A204.1 (cell line): ENCODE measurements at regions not wholly inside any gene's neighbourhood (a gene's known extent, or its start where the extent isn't known, plus 50 kb on each side); places are given as distances from the start of the nearest gene placed in this dataset.
"Not testable (repeated sequence)": the region's sequence is repeated elsewhere in the genome, so short reads cannot be mapped to it uniquely, and the experiment has no call there.

Experiments used
- FAIRE-seq: peaks from 2 replicates; lab custom pipeline; 2012; peaks lifted over from hg19 to GRCh38; lab: Jason Lieb, UNC

DNA sequence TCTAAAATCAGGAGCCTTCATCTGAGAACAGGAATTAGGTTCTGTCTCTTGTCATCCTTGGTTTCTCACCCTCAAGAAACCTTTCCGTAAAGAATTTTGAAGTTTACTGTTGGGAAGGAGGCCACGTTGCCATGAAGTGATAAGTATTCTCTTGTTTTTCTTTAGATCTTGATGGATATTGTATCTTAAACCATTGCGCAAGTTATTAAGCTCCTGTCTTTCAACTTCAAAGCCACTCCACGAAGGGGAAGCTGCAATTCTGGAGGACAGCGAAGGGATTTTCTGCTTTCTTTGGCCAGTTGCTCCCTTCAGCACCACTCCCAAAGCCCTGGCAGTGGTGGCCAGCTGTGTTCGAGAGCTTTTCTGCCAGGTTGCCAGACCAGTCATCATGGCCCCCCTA is 198.1 kb upstream of the EXOC2 start:
- FAIRE-seq: no peak

DNA sequence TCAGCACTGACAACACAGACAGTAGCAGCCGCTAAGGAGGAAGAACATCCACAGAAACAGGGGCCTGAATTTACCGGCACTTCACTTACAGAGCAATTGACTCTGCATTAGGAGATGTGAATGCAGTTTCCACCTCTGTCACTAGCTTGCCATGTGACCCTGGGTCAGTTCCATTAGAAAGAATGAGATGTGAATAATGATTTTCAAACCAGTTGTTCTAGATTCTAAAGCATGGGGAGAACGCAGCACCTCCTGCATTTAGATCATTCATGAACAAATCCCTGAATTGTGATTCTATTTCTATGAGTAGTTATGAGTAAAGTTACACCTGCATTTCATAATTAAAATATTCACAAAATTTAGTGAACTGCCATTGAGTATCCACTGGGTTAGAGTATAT is 197.3 kb upstream of the EXOC2 start:
- no peak for FAIRE-seq

DNA sequence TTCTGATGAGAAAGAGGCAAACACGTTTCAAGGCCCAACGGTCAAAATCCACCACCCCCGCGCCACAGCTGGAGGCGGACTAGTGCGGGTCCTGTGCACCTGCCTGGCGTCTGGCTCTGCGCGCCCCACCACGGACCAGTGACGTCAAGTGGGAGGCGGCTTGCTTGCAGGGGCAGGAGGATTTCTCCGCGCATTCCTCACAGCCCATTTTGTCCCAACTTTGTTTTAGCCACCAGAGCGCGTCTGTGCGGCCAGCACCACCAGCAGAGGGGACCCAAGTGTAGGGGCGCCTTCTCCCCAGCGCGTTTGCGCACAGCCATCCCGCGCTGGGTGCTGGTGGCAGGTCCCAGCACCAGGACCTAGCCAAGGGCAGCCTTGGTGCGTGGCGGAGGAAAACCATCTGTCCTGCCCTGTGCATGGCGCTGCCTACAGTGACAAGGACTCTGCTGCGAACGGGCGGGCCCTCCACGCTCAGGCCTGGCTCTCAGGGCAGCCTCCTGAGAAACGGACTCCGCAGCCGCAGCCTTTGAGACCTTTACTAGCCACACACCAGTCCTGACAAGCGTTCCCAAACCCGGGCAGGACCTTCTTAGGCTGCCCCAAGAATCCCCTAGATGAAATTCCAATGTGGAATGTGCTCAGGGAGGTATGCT is 194.8 kb upstream of the EXOC2 start:
- no peak for FAIRE-seq

DNA sequence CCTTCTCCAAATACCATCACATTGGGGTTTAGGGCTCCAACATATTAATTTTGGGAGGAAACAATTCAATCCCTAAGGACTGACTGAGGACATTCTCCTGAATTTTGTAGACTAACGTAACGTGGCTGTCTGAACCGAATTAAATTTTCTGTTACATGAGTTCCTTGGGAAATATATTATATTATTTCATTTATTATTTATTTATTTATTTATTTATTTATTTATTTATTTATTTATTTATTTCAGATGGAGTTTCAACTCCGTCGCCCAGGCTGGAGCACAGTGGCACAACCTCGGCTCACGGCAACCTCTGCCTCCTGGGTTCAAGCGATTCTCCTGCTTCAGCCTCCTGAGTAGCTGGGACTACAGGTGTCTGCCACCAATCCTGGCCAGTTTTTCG is 193.2 kb upstream of the EXOC2 start:
- not testable (repeated sequence) for FAIRE-seq

DNA sequence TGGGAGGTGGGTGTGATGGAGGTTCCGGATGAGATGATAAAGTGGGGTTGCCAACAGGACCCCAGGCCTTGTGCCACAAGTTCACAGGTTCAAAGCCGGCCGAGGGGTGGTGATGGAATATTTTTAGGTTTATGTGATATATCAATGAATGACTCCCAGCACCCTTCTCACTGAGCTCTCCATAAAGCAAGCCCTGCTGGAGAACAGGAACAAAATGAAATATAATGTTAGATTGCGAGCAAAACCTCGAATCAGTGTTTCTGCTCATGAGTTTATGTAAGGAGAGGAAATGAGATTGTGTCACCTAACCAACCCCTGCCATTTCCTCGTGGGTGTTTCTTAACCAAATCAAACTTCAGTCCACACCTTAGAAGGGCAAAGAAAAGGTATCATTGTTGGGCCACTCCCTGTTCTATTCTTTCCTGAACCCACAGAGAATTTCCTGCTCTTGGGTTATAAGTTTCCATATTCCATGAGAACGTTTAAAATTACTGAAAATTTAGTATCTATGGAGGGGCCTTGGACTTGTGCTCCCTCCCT is 192.2 kb upstream of the EXOC2 start:
- no peak for FAIRE-seq

DNA sequence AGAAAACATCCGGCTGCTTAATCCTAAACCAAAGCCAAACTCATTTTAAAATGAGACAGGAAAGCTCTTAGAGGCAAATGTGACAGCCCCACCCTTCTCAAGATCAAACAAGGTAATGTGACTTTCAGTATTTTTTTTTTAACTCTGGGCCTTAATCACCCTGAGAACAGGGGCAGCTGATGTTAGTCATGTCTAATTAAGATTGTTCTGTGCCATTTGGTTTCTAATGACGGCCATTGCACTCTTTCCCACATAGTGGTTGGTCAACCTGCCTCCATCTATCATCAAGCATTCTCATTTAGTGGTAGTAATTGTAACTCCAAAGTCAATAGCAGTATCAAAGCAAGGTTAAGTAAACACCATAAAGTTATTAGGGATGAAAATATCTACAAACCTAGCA is 191.6 kb upstream of the EXOC2 start:
- FAIRE-seq: no peak

DNA sequence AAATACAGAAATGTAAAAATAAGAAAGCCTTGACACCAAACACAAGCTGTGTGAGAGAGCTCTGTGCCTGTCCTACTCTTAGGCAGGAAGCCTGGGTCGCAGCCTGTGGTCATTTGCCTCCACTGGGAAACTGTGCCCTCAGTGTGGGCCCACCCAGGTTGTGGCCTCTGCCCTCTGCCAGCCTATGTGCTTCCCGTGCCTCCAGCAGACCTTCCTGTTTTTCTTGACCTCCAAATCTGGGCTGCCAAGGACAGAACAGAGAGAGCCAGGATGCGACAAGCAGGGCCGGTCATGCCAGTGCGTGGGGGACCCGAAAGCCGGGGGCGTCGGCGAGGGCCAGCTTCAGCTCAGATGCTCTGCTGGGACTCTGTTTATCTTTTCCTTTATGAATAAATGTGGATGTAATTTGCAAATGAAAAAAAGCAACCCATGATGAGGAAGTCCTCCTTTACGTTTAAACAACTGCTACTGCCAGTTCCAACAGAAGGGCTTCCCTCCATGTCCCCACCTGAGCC is 189.2 kb upstream of the EXOC2 start:
- FAIRE-seq: no peak

DNA sequence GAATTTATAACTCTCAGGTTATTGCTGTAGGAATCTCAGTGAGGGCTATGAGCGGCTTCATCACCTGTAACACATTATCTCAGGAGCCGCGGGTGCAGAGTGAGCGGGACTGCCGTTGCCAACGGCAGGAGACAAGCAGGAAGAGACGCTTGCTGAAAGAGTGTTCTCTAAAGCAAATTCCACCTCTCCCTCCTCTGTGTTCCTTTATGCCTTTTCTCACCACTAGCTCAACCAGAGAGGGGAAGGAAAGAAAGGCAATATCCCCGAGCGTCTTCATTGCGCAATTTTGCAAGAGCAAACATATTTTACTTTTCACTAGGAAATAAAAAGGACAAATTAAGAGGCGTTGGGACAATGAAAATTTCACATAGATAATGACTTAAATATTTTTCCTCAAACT is 185.2 kb upstream of the EXOC2 start:
- no peak for FAIRE-seq

DNA sequence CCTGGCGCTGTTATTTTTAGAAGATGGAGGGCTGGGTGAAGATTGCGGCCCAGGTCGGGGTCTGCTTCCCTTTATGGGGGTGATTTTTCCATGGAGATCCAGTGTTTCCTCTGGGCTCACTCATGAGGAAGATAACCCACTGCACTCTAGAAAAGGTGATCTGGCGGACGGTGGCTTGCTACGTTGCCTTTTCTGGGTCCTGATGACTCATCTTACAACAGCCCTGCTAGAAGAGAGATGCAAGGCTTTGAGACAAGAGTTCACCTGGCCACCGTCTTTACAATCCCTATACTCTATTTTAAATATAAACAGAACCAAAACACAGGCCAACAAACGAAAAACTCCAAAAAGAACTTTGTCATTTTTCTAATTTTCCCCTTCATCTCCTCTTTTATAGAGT is 182.1 kb upstream of the EXOC2 start:
- no peak for FAIRE-seq

DNA sequence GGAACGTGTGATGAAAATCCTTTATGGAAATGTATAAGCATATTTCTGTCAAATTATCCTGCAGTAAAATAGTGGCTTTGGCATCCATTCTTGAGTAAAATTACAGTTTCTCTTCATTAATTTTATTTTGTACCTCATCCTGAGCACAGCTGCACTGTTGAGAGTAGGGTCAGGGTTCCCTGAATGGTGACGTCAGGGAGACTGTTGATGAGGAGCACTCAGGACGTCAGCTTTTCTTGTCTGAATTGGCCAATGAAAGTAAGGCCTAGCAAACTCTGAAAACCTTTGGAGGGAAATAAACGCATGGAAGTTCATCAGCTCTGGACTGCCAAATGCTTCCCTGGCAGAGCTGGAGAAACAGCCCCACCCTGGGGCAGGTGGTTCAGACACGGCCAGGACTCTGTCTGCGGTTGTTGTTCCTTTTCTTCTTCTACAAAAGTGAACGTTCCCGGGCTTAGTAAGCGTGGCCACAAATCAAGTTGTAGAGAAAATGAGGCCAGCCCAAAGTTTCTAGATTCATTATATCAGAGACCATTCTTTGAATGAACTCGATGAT is 179.7 kb upstream of the EXOC2 start:
- FAIRE-seq: no peak

DNA sequence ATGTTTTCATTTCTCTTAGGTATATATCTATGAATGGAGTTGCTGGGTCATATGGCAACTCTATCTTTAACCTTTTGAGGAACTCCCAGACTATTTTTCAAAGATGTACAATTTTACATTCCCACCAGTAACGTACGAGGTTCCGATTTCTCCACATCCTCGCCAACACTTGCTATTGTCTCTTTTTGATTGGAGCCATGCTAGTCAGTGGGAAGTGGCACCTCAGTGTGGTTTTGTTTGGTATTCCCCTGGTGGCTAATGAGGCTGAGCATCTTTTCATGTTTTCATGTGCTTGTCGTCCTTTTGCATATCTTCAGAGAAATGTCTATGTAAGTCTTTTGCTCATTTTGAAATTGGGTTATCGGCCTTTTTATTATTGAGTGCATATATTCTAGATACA is 178.6 kb upstream of the EXOC2 start:
- no peak for FAIRE-seq

DNA sequence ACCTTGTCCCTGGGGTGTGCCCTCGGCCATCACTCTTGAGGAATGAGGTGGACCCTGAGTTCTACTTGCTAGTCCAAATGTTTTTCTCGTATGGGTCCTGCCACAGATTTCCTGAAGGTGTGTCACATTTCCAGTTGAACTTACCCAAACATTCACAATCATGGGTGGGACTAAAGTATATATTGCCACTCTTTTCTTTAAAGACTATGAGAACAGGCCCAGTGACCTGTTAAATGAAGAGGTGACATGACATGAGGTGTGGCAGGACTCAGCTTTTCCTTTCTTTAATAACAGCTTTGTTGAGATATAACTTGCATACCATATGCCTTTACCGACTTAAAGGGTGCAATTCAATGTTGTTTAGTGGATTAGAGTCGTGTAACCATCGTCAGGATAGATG is 177.2 kb upstream of the EXOC2 start:
- no peak for FAIRE-seq

DNA sequence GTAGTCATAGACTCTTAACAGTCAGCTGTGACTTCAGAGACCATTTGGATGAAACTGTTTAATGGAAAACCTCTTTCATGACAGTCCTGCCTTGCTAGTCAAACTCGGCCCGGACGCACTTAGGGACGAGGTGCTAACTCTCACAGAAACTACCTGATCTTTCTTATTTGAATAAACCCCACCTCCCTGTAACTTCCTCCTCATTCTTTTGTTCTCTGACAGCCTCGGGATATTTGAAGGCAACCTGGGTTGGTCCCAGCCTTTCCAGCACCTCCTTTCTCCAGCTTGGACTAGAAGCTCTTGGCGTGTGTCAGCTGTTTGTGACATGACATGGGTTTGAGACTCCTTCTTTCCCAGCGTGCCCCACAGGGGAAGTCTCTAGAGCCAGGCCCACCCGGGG is 175.3 kb upstream of the EXOC2 start:
- no peak for FAIRE-seq

DNA sequence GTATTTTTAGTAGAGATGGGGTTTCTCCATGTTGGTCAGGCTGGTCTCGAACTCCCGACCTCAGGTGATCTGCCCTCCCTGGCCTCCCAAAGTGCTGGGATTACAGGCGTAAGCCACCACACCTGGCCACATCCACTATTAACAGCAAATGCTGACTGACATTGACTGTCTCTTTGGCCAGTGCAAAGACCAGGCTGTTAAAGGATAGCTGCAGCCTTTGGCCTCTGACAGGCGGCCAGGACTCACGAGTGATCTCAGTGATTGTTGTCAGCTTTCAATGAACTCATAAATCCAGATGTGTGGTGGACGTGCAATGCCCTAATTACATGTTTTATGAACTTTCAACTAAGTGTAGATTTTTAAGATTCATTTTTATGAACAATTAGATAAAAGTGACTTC is 174.4 kb upstream of the EXOC2 start:
- no peak for FAIRE-seq

DNA sequence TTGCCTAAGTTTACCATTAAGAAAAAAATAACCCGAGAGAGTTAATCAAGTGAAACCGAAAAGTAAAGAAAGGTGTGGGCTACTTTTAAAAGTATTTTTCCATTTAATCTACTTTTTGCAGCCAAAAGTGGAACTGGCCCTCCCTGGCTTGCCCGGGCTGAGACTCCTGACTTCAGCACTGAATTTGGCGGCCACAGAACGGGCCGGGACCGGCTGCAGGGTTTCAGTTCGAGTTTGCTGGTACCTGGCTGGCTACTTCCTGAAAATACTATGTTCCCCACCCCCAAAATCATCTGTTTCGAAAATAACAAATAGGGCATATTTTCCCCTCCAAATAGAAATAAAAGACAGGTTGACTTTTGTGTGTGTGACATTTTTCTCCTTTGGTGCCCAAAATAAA is 173.4 kb upstream of the EXOC2 start:
- FAIRE-seq: no peak

DNA sequence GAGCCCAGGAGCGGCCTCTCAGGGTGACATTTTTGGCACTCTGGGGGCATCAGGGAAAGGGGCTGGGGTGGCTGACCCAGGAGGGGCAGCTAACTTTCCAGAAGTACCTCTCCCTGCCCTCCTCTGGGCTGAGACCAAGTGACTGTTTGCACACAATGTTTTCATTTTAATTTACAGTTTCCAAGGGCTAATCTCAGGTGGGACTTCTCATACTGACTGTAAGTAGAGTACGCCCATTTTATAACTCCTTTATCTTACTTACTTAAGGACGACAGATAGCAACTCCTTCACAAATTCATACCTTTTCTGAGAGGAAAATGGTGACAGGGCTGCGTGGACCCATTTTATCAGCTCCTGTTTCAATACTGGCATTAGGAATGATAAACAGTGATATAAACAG is 172.9 kb upstream of the EXOC2 start:
- FAIRE-seq: no peak

DNA sequence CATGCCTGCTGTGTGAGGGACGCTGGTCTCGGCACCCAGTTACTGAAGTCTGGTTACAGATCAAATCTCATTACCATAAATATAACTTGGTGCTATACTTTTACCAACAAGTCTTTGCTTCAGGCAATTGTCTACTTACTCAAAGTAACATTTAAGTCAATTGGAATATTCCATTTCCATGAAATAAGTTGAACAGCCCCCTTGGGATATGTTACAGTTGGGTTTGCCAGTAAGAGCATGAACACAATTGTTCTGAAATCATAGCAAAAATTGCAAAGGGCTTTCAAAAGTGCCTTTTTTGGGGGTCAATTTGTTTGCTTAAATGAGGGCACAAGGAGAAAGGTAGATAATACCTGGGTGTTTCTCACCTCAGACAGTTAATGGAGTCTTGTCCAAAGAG is 170.9 kb upstream of the EXOC2 start:
- no peak for FAIRE-seq

DNA sequence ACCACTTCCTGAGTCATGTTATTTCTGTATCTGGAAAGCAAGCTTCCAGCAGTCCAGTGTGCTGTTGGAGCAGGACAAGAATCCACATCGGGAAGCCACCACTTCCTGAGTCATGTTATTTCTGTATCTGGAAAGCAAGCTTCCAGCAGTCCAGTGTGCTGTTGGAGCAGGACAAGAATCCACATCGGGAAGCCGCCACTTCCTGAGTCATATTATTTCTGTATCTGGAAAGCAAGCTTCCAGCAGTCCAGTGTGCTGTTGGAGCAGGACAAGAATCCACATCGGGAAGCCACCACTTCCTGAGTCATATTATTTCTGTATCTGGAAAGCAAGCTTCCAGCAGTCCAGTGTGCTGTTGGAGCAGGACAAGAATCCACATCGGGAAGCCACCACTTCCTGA is 170.2 kb upstream of the EXOC2 start:
- not testable (repeated sequence) for FAIRE-seq

DNA sequence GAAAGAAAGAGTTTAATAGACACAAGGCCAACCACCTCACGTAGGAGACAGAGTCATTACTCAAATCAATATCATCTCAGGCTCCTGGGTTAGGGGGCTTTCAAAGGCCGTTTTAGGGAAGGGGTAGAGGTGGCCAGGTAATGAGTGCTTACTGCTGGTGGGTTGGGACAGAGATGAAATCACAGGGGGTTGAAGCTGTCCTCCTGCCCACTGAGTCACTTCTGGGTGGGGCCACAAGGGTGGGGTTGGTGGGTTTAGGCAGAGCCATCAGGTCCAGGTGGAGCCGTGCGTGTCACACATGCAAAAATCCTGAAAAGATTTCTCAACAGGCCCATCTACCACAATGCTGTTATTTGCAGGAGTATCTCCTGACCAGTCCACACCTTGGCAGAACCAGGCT is 167.0 kb upstream of the EXOC2 start:
- FAIRE-seq: no peak

DNA sequence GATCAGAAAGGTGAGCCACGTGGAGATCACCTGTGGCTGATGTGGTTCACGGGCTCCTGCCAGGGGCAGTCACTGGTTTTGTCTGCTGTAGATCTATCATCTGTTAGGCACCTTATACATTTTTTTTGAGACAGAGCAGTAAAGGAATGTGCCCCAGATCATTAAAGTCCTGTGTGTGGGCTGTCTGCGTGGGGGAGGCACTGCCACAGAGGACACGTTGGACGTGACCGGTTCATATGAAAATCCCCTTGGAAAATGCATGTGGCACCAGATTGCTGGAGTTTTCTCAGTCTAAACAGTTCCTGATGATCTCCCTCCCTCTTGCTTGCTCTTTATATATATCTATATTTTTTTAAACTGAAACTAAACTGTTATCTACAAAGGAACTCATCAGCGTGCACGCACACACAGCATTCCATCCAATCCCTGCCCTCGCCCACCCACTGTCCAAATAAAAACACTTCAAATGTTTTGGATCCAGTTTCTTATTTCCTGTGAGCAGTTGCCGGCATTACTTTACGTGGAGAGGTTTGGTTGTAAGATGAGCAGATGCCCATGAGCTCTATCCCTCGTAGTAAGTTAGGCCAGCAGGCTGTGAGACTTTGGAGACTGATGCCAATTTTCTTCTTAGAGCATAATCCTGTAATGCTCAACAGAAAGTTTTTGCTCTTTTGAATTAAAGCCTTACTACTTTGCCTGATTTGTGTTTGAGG is 161.6 kb upstream of the EXOC2 start:
- no peak for FAIRE-seq

DNA sequence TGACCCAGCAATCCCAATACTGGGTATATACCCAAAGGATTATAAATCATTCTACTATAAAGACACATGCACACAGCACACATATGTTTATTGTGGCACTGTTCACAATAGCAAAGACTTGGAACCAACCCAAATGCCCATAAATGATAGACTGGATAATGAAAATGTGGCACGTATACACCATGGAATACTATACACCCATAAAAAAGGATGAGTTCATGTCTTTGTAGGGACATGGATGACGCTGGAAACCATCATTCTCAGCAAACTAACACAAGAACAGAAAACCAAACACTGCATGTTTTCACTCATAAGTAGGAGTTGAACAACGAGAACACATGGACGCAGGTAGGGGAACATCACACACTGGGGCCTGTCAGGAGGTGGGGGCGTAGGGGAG is 159.3 kb upstream of the EXOC2 start:
- not testable (repeated sequence) for FAIRE-seq

DNA sequence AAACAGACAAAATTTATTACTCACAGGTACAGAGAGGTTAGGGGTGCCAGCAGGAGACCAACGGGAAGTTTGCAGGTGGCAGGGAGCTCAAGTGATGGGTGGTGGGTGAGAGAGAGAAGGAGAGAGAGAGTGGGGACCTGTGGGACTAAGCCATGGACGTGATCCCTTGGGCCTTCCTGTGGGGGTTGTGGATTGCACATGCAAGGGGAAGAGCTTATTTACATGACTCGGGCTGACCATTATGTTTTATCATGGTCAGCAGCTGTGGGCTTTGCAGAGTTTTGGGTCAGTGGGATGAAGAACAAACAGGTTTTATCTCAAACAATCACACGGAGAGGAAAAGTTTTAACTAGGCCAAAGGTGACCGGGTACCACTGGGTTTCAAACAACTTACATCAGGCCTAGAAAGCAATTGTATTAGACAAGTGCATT is 156.2 kb upstream of the EXOC2 start:
- FAIRE-seq: no peak

DNA sequence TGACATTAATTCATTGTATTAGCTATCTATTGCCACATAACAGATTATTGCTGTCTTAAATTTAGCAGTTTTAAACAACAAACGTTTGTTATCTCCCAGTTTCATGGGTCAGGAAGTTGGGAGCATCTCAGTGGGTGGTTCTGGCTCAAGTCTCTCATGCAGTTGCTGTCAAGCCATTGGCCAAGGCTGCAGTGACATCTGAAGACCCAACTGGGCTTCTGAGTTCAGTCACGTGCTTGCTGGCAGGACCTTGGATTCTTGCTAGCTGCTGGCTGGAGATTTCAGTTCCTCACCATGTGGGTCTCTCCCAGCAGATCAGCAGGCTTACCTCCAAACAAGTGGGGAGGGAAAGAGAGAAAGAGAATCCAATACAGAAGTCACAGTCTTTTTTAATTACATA is 152.6 kb upstream of the EXOC2 start:
- no peak for FAIRE-seq

DNA sequence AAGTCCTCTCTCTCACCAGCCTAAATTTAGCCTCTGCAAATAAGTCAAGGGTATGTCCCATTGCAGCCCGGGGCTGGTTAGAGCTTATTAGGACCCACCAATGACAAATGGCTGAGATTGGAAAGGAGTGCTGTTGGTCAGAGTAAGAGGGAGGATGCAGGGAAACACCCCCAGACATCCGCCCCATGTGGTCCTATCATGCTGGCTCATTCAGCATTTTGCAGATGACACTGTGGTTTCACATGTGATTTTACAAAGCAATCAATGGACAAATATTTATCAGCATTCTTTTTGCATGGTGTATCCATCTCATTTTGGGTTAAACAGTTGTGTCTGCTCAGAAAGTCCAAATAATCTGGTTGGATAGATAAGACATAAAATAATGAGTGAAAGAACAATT is 152.2 kb upstream of the EXOC2 start:
- FAIRE-seq: no peak
